PC-9 (cell line): ENCODE measurements at regions not wholly inside any gene's neighbourhood (a gene's known extent, or its start where the extent isn't known, plus 50 kb on each side); places are given as distances from the start of the nearest gene placed in this dataset.

Experiments
- EZH2 ChIP-seq: fragments of 200-600 bp; sonication (generic); IDR thresholded peaks from 2 replicates; pipeline ENCODE4 v1.8.0; 2017; ENCODE audit warnings: antibody characterized with exemption, low read depth
- TF ChIP-seq, protein P1 (sequence below): fragments of 200-600 bp; sonication (generic); conservative IDR thresholded peaks from 2 replicates; pipeline ENCODE4 v1.6.1; 2017; ENCODE audit warnings: mixed run types, antibody characterized with exemption, mild to moderate bottlenecking, moderate library complexity

DNA sequence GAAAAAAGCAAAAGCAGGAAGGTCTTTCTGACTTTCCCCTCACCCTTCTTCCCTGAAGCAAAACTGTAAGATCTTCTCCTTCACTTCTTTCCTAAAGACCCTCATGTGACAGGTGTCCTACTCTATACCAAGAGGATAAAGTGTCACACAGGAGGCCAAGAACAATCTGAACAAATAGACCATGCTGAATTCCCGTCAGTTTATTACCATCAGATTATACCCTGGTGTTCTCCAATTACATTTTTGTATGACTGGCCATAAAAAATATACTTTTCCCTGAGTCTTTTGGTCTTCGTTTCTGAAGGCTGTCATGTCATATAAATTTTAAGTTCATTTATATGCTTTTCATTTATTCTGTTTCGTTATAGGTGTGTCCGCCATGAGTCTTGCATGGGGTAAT, 371.4 kb upstream of the CNTN4 start:
- TF ChIP-seq, protein P1, sequence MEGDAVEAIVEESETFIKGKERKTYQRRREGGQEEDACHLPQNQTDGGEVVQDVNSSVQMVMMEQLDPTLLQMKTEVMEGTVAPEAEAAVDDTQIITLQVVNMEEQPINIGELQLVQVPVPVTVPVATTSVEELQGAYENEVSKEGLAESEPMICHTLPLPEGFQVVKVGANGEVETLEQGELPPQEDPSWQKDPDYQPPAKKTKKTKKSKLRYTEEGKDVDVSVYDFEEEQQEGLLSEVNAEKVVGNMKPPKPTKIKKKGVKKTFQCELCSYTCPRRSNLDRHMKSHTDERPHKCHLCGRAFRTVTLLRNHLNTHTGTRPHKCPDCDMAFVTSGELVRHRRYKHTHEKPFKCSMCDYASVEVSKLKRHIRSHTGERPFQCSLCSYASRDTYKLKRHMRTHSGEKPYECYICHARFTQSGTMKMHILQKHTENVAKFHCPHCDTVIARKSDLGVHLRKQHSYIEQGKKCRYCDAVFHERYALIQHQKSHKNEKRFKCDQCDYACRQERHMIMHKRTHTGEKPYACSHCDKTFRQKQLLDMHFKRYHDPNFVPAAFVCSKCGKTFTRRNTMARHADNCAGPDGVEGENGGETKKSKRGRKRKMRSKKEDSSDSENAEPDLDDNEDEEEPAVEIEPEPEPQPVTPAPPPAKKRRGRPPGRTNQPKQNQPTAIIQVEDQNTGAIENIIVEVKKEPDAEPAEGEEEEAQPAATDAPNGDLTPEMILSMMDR, result no peak
- TF ChIP-seq EZH2, result no peak
